Skin of body (tissue), 1 donor: ENCODE measurements at regions not wholly inside any gene's neighbourhood (a gene's known extent, or its start where the extent isn't known, plus 50 kb on each side); places are given as distances from the start of the nearest gene placed in this dataset.

Source experiments
- DNase-seq: peaks from one replicate; lab custom pipeline; 2025; lab: John Stamatoyannopoulos, UW

- DNase-seq: no peak
Measured at GRCh38 chr5:35436400-35437057, 181.1 kb upstream of the SPEF2 start.

GRCh38 chr5:35430381-35431162 lies 187.1 kb upstream of the SPEF2 start:
- no peak for DNase-seq

- no peak for DNase-seq
Measured at GRCh38 chr5:35420200-35420599, 189.9 kb upstream of the PRLR start.

GRCh38 chr5:35417040-35417439 lies 186.8 kb upstream of the PRLR start:
- DNase-seq: no peak

- DNase-seq: no peak
Measured at GRCh38 chr5:35416217-35416988, 186.1 kb upstream of the PRLR start.

- no peak for DNase-seq
Measured at GRCh38 chr5:35415309-35415708, 185.0 kb upstream of the PRLR start.

- DNase-seq: no peak
Measured at GRCh38 chr5:35409361-35409760, 179.1 kb upstream of the PRLR start.

GRCh38 chr5:35408146-35408545 lies 177.9 kb upstream of the PRLR start:
- no peak for DNase-seq

- DNase-seq: no peak
Measured at GRCh38 chr5:35407697-35408096, 177.4 kb upstream of the PRLR start.

GRCh38 chr5:35405938-35406337 lies 175.7 kb upstream of the PRLR start:
- DNase-seq: no peak

- DNase-seq: no peak
Measured at GRCh38 chr5:35404701-35405100, 174.4 kb upstream of the PRLR start.

GRCh38 chr5:35393901-35394300 lies 163.6 kb upstream of the PRLR start:
- DNase-seq: no peak

GRCh38 chr5:35384658-35385057 lies 154.4 kb upstream of the PRLR start:
- no peak for DNase-seq

GRCh38 chr5:35383041-35383440 lies 152.8 kb upstream of the PRLR start:
- no peak for DNase-seq

GRCh38 chr5:35377653-35378052 lies 147.4 kb upstream of the PRLR start:
- DNase-seq: no peak

- no peak for DNase-seq
Measured at GRCh38 chr5:35374584-35374983, 144.3 kb upstream of the PRLR start.

GRCh38 chr5:35373249-35373648 lies 143.0 kb upstream of the PRLR start:
- DNase-seq: no peak

- no peak for DNase-seq
Measured at GRCh38 chr5:35372482-35372881, 142.2 kb upstream of the PRLR start.

- no peak for DNase-seq
Measured at GRCh38 chr5:35371951-35372426, 141.7 kb upstream of the PRLR start.

GRCh38 chr5:35370871-35371270 lies 140.6 kb upstream of the PRLR start:
- DNase-seq: no peak

- DNase-seq: no peak
Measured at GRCh38 chr5:35369965-35370790, 139.9 kb upstream of the PRLR start.
